ENCODE measurements at regions not wholly inside any gene's neighbourhood (a gene's known extent, or its start where the extent isn't known, plus 50 kb on each side); places are given as distances from the start of the nearest gene placed in this dataset.

GRCh38 chr3:70885636-70886035 is 573.2 kb upstream of the MDFIC2 start:
- TF ChIP-seq POLR2A (IDR thresholded peaks at IDR 0.05) (no peak), CTCF (IDR thresholded peaks at IDR 0.05 in 4 of 5, conservative IDR thresholded peaks at IDR 0.05 in 1 of 5) (no peak)

Measured in gastrocnemius medialis (tissue), 4 donors.